Keratinocyte (primary cell): ENCODE measurements at regions not wholly inside any gene's neighbourhood (a gene's known extent, or its start where the extent isn't known, plus 50 kb on each side); places are given as distances from the start of the nearest gene placed in this dataset.
"Not testable (repeated sequence)": the region's sequence is repeated elsewhere in the genome, so short reads cannot be mapped to it uniquely, and the experiment has no call there.

ENCODE experiments used
- CTCF ChIP-seq, 3 experiments: IDR thresholded peaks in 1 of 3; conservative IDR thresholded peaks in 1 of 3; optimal IDR thresholded peaks in 1 of 3; 2 replicates in 2 of 3; 3 replicates in 1 of 3; pipeline versions ENCODE3 to v1.5.1; 2011; ENCODE audit warnings: low read length in 3 of 3, mild to moderate bottlenecking in 3 of 3, moderate library complexity in 2 of 3, control low read depth in 1 of 3, inconsistent platforms in 1 of 3; ENCODE audit not compliant: insufficient read depth in 2 of 3; ENCODE audit errors: extremely low read depth in 1 of 3
- EZH2 ChIP-seq: IDR thresholded peaks from one replicate; pipeline ENCODE4 v1.6.1; 2012; ENCODE audit warnings: inconsistent platforms, mild to moderate bottlenecking, low read length, moderate library complexity

- not testable (repeated sequence) for TF ChIP-seq CTCF (optimal IDR thresholded peaks at IDR 0.05 in 1 of 3, IDR thresholded peaks at IDR 0.05 in 1 of 3, conservative IDR thresholded peaks at IDR 0.05 in 1 of 3; ENCODE audit: extremely low read depth in 1 of 3, insufficient read depth in 2 of 3, low read length in 3 of 3); EZH2
These were observed 518.9 kb upstream of the TGIF2LX start for GRCh38 chrX:89402818-89403217.
